Hepatocyte (in vitro differentiated cells): ENCODE measurements at regions not wholly inside any gene's neighbourhood (a gene's known extent, or its start where the extent isn't known, plus 50 kb on each side); places are given as distances from the start of the nearest gene placed in this dataset.

Experiments used
- DNase-seq: peaks from one replicate; pipeline ENCODE4 v3.0.0-alpha.2; 2016; ENCODE audit warnings: low spot score
- H2AFZ ChIP-seq: fragments of 200-600 bp; sonication (generic); 2 replicates; pipeline ENCODE4 v1.6.0; 2016; ENCODE audit warnings: antibody characterized with exemption, mild to moderate bottlenecking
- H3K27ac ChIP-seq: fragments of 200-600 bp; sonication (generic); 2 replicates; pipeline ENCODE4 v1.5.1; 2016; ENCODE audit warnings: mild to moderate bottlenecking
- H3K27me3 ChIP-seq: fragments of 200-600 bp; sonication (generic); 2 replicates; pipeline ENCODE4 v1.6.1; 2016
- H3K36me3 ChIP-seq: fragments of 200-600 bp; sonication (generic); replicated peaks from 2 replicates; pipeline ENCODE4 v1.5.1; 2016; ENCODE audit warnings: low read depth; ENCODE audit not compliant: insufficient read depth
- H3K4me1 ChIP-seq: fragments of 200-600 bp; sonication (generic); 2 replicates; pipeline ENCODE4 v1.5.1; 2016; ENCODE audit warnings: mild to moderate bottlenecking, moderate library complexity; ENCODE audit not compliant: insufficient read depth
- H3K4me2 ChIP-seq: fragments of 200-600 bp; sonication (generic); 2 replicates; pipeline ENCODE4 v1.6.0; 2016
- H3K4me3 ChIP-seq: fragments of 200-600 bp; sonication (generic); 2 replicates; pipeline ENCODE4 v1.5.1; 2016; ENCODE audit warnings: mild to moderate bottlenecking
- H3K79me2 ChIP-seq: fragments of 200-600 bp; sonication (generic); 2 replicates; pipeline ENCODE4 v1.6.0; 2017; ENCODE audit warnings: mild to moderate bottlenecking
- H3K9me2 ChIP-seq: fragments of 200-600 bp; sonication (generic); replicated peaks from 2 replicates; pipeline ENCODE4 v1.6.0; 2017; ENCODE audit warnings: mild to moderate bottlenecking; ENCODE audit not compliant: insufficient read depth
- H3K9me3 ChIP-seq: fragments of 200-600 bp; sonication (generic); 2 replicates; pipeline ENCODE4 v1.5.1; 2016; ENCODE audit warnings: low read depth, mild to moderate bottlenecking
- H4K20me1 ChIP-seq: fragments of 200-600 bp; sonication (generic); 2 replicates; pipeline ENCODE4 v1.6.0; 2016; ENCODE audit warnings: mild to moderate bottlenecking; ENCODE audit not compliant: insufficient read depth, poor library complexity, severe bottlenecking
- CTCF ChIP-seq: fragments of 200-600 bp; sonication (generic); IDR thresholded peaks from 2 replicates; pipeline ENCODE4 v1.5.1; 2016; ENCODE audit warnings: antibody characterized with exemption, mild to moderate bottlenecking; ENCODE audit not compliant: poor library complexity
- EZH2 ChIP-seq: fragments of 200-600 bp; sonication (generic); IDR thresholded peaks from 2 replicates; pipeline ENCODE4 v1.6.1; 2016; ENCODE audit warnings: antibody characterized with exemption, mild to moderate bottlenecking, borderline replicate concordance
- EZH2phosphoT487 ChIP-seq: fragments of 200-600 bp; sonication (generic); IDR thresholded peaks from one replicate; pipeline ENCODE4 v1.6.1; 2018; ENCODE audit warnings: antibody characterized with exemption, mild to moderate bottlenecking, low read depth, moderate library complexity; ENCODE audit not compliant: unreplicated experiment, severe bottlenecking
- WGBS: methylation state at CpG from one replicate; pipeline ENCODE4 v1.1.6; 2016; ENCODE audit warnings: low lambda C conversion rate; ENCODE audit errors: missing lambda C conversion rate; 5-methylcytosine and 5-hydroxymethylcytosine counted together

GRCh38 chr6:9365378-9365777 is 930.0 kb upstream of the SLC35B3 start:
- DNase-seq: no peak
- no peak overlapping the region for H3K4me2 ChIP-seq
- H4K20me1 ChIP-seq: no peaks in the 10 kb centered on the region
- H3K27me3 ChIP-seq: no peaks in the 10 kb centered on the region
- no peaks in the 10 kb centered on the region for H3K9me2 ChIP-seq
- no peaks in the 10 kb centered on the region for H3K4me1 ChIP-seq
- no peak overlapping the region for H3K27ac ChIP-seq
- peaks cover 3% of the 10 kb centered on the region for H3K9me3 ChIP-seq
- no peaks in the 10 kb centered on the region for H3K36me3 ChIP-seq
- no peak for TF ChIP-seq EZH2
- TF ChIP-seq EZH2phosphoT487: no peak
- TF ChIP-seq CTCF: no peak
- H3K4me3 ChIP-seq: no peak overlapping the region
- H2AFZ ChIP-seq: no peak overlapping the region
- H3K79me2 ChIP-seq: no peaks in the 10 kb centered on the region

- 91% methylated on average over 2 of the region's 2 CpGs for WGBS
- TF ChIP-seq EZH2: no peak
- TF ChIP-seq CTCF: no peak
- TF ChIP-seq EZH2phosphoT487: no peak
Measured at GRCh38 chr6:9361749-9362148, 926.4 kb upstream of the SLC35B3 start.

GRCh38 chr6:9360881-9361280 is 925.5 kb upstream of the SLC35B3 start:
- Histone ChIP-seq H3K79me2 (no peaks in the 10 kb centered on the region), H4K20me1 (no peaks in the 10 kb centered on the region), H3K27me3 (no peaks in the 10 kb centered on the region), H3K9me3 (peaks cover 3% of the 10 kb centered on the region), H3K27ac (no peak overlapping the region), H3K9me2 (no peaks in the 10 kb centered on the region), H3K4me2 (no peak overlapping the region), H3K4me3 (no peak overlapping the region), H3K4me1 (no peaks in the 10 kb centered on the region), H2AFZ (no peak overlapping the region), H3K36me3 (no peaks in the 10 kb centered on the region)
- no peak for DNase-seq
- TF ChIP-seq EZH2phosphoT487 (no peak), CTCF (no peak), EZH2 (no peak)

More at GRCh38 chr6:9361749-9362148, 926.4 kb upstream of the SLC35B3 start:
- H3K4me3 ChIP-seq: no peak overlapping the region
- H3K4me2 ChIP-seq: no peak overlapping the region
- H4K20me1 ChIP-seq: no peaks in the 10 kb centered on the region
- no peaks in the 10 kb centered on the region for H3K4me1 ChIP-seq
- H2AFZ ChIP-seq: no peak overlapping the region
- H3K36me3 ChIP-seq: no peaks in the 10 kb centered on the region
- no peaks in the 10 kb centered on the region for H3K79me2 ChIP-seq
- H3K27ac ChIP-seq: no peak overlapping the region
- no peaks in the 10 kb centered on the region for H3K27me3 ChIP-seq
- DNase-seq: no peak
- peaks cover 3% of the 10 kb centered on the region for H3K9me3 ChIP-seq
- no peaks in the 10 kb centered on the region for H3K9me2 ChIP-seq

GRCh38 chr6:9347608-9348007 is 912.3 kb upstream of the SLC35B3 start:
- no peak for DNase-seq
- no peaks in the 10 kb centered on the region for H3K4me1 ChIP-seq
- H3K36me3 ChIP-seq: no peaks in the 10 kb centered on the region
- no peak for TF ChIP-seq CTCF
- TF ChIP-seq EZH2: no peak
- no peak for TF ChIP-seq EZH2phosphoT487
- H3K9me2 ChIP-seq: no peaks in the 10 kb centered on the region
- no peaks in the 10 kb centered on the region for H3K27me3 ChIP-seq
- no peak overlapping the region for H3K4me2 ChIP-seq
- WGBS: 93% methylated on average over 3 of the region's 3 CpGs
- no peak overlapping the region for H2AFZ ChIP-seq
- no peak overlapping the region for H3K27ac ChIP-seq
- H3K79me2 ChIP-seq: no peaks in the 10 kb centered on the region
- H4K20me1 ChIP-seq: no peaks in the 10 kb centered on the region
- no peaks in the 10 kb centered on the region for H3K9me3 ChIP-seq
- no peak overlapping the region for H3K4me3 ChIP-seq
